PC-3 (cell line): ENCODE measurements at regions not wholly inside any gene's neighbourhood (a gene's known extent, or its start where the extent isn't known, plus 50 kb on each side); places are given as distances from the start of the nearest gene placed in this dataset.

Experiments used
- EZH2 ChIP-seq: fragments of 300-600 bp; sonication (generic); IDR thresholded peaks from one replicate; pipeline ENCODE4 v1.6.1; 2017; ENCODE audit warnings: antibody characterized with exemption, mild to moderate bottlenecking, low read length; ENCODE audit not compliant: unreplicated experiment
- EZH2phosphoT487 ChIP-seq: fragments of 300-600 bp; sonication (generic); IDR thresholded peaks from 2 replicates; pipeline ENCODE4 v1.6.1; 2018; ENCODE audit warnings: mild to moderate bottlenecking, antibody characterized with exemption, low read length, borderline replicate concordance
- TF ChIP-seq, protein P1 (sequence below): fragments of 300-600 bp; sonication (generic); conservative IDR thresholded peaks from 2 replicates; pipeline ENCODE4 v1.5.1; 2017; ENCODE audit warnings: antibody characterized with exemption, low read depth, mild to moderate bottlenecking, low read length

DNA sequence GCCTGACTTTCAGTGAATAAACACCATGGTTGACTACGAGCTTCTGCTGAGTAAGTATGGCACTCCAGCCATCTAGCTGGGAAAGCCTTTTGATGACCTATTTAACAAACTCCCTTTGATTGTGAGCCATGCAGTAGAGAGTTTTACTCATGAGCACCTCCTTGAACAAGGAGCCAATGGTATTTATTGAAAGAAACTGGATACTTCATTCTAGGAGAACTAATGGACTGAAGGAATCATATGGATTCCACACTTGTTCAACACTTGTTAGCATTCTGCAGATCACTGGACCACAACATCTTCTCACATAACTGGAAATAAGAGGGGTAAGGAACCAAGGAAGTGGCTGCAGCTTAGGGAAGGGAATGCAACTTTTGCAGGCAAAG is 320.9 kb upstream of the ETAA1 start:
- TF ChIP-seq, protein P1, sequence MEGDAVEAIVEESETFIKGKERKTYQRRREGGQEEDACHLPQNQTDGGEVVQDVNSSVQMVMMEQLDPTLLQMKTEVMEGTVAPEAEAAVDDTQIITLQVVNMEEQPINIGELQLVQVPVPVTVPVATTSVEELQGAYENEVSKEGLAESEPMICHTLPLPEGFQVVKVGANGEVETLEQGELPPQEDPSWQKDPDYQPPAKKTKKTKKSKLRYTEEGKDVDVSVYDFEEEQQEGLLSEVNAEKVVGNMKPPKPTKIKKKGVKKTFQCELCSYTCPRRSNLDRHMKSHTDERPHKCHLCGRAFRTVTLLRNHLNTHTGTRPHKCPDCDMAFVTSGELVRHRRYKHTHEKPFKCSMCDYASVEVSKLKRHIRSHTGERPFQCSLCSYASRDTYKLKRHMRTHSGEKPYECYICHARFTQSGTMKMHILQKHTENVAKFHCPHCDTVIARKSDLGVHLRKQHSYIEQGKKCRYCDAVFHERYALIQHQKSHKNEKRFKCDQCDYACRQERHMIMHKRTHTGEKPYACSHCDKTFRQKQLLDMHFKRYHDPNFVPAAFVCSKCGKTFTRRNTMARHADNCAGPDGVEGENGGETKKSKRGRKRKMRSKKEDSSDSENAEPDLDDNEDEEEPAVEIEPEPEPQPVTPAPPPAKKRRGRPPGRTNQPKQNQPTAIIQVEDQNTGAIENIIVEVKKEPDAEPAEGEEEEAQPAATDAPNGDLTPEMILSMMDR = no peak
- TF ChIP-seq EZH2 (no peak), EZH2phosphoT487 (no peak)
